ENCODE measurements at regions not wholly inside any gene's neighbourhood (a gene's known extent, or its start where the extent isn't known, plus 50 kb on each side); places are given as distances from the start of the nearest gene placed in this dataset.
"Not testable (repeated sequence)": the region's sequence is repeated elsewhere in the genome, so short reads cannot be mapped to it uniquely, and the experiment has no call there.

GRCh38 chr20:52029129-52029528 lies 162.4 kb downstream of the ZFP64 start:
- H3K9me3 ChIP-seq (ENCODE audit: control insufficient read depth, low read length); H3K27me3 ChIP-seq (ENCODE audit: control insufficient read depth, insufficient read depth, low read length); H3K9ac ChIP-seq (ENCODE audit: low read length); H3K36me3 ChIP-seq (ENCODE audit: control insufficient read depth, insufficient read depth, low read length); H3K4me3 ChIP-seq (ENCODE audit: low read length); H3K4me1 ChIP-seq (ENCODE audit: control insufficient read depth, insufficient read depth, low read length): not testable (repeated sequence)

GRCh38 chr20:52025938-52026337 lies 165.6 kb downstream of the ZFP64 start:
- Histone ChIP-seq H3K27me3 (ENCODE audit: control insufficient read depth, insufficient read depth, low read length) (no peaks in the 10 kb centered on the region), H3K4me1 (ENCODE audit: control insufficient read depth, insufficient read depth, low read length) (no peaks in the 10 kb centered on the region), H3K4me3 (ENCODE audit: low read length) (no peak overlapping the region), H3K36me3 (ENCODE audit: control insufficient read depth, insufficient read depth, low read length) (no peaks in the 10 kb centered on the region), H3K9me3 (ENCODE audit: control insufficient read depth, low read length) (no peaks in the 10 kb centered on the region), H3K9ac (ENCODE audit: low read length) (no peak overlapping the region)

GRCh38 chr20:52019313-52019712 lies 172.3 kb downstream of the ZFP64 start:
- H3K36me3 ChIP-seq (ENCODE audit: control insufficient read depth, insufficient read depth, low read length), result no peaks in the 10 kb centered on the region
- H3K9me3 ChIP-seq (ENCODE audit: control insufficient read depth, low read length), result no peaks in the 10 kb centered on the region
- no peaks in the 10 kb centered on the region for H3K27me3 ChIP-seq (ENCODE audit: control insufficient read depth, insufficient read depth, low read length)
- H3K4me3 ChIP-seq (ENCODE audit: low read length), result no peak overlapping the region
- H3K4me1 ChIP-seq (ENCODE audit: control insufficient read depth, insufficient read depth, low read length), result peaks cover 11% of the 10 kb centered on the region
- no peak overlapping the region for H3K9ac ChIP-seq (ENCODE audit: low read length)

- no peaks in the 10 kb centered on the region for H3K9me3 ChIP-seq (ENCODE audit: control insufficient read depth, low read length)
- H3K4me3 ChIP-seq (ENCODE audit: low read length), result no peak overlapping the region
- H3K9ac ChIP-seq (ENCODE audit: low read length), result no peak overlapping the region
- peaks cover 11% of the 10 kb centered on the region for H3K4me1 ChIP-seq (ENCODE audit: control insufficient read depth, insufficient read depth, low read length)
- H3K36me3 ChIP-seq (ENCODE audit: control insufficient read depth, insufficient read depth, low read length), result no peaks in the 10 kb centered on the region
- H3K27me3 ChIP-seq (ENCODE audit: control insufficient read depth, insufficient read depth, low read length), result no peaks in the 10 kb centered on the region
These were observed 173.8 kb downstream of the ZFP64 start for GRCh38 chr20:52017669-52018317.

GRCh38 chr20:52016022-52016421 lies 175.6 kb downstream of the ZFP64 start:
- Histone ChIP-seq H3K27me3 (ENCODE audit: control insufficient read depth, insufficient read depth, low read length) (no peaks in the 10 kb centered on the region), H3K4me3 (ENCODE audit: low read length) (no peak overlapping the region)

GRCh38 chr20:52015155-52015554 lies 176.4 kb downstream of the ZFP64 start:
- Histone ChIP-seq H3K27me3 (ENCODE audit: control insufficient read depth, insufficient read depth, low read length) (no peaks in the 10 kb centered on the region), H3K9ac (ENCODE audit: low read length) (no peak overlapping the region), H3K4me3 (ENCODE audit: low read length) (no peak overlapping the region), H3K9me3 (ENCODE audit: control insufficient read depth, low read length) (no peaks in the 10 kb centered on the region), H3K36me3 (ENCODE audit: control insufficient read depth, insufficient read depth, low read length) (no peaks in the 10 kb centered on the region), H3K4me1 (ENCODE audit: control insufficient read depth, insufficient read depth, low read length) (peaks cover 11% of the 10 kb centered on the region)

More at GRCh38 chr20:52016022-52016421, 175.6 kb downstream of the ZFP64 start:
- no peaks in the 10 kb centered on the region for H3K36me3 ChIP-seq (ENCODE audit: control insufficient read depth, insufficient read depth, low read length)
- H3K9me3 ChIP-seq (ENCODE audit: control insufficient read depth, low read length), result no peaks in the 10 kb centered on the region
- H3K4me1 ChIP-seq (ENCODE audit: control insufficient read depth, insufficient read depth, low read length), result peaks cover 11% of the 10 kb centered on the region
- H3K9ac ChIP-seq (ENCODE audit: low read length), result no peak overlapping the region

- no peaks in the 10 kb centered on the region for H3K36me3 ChIP-seq (ENCODE audit: control insufficient read depth, insufficient read depth, low read length)
- no peak overlapping the region for H3K9ac ChIP-seq (ENCODE audit: low read length)
- H3K9me3 ChIP-seq (ENCODE audit: control insufficient read depth, low read length), result no peaks in the 10 kb centered on the region
- H3K27me3 ChIP-seq (ENCODE audit: control insufficient read depth, insufficient read depth, low read length), result no peaks in the 10 kb centered on the region
- peaks cover 3% of the 10 kb centered on the region for H3K4me1 ChIP-seq (ENCODE audit: control insufficient read depth, insufficient read depth, low read length)
- no peak overlapping the region for H3K4me3 ChIP-seq (ENCODE audit: low read length)
These were observed 179.5 kb downstream of the ZFP64 start for GRCh38 chr20:52012079-52012478.

- Histone ChIP-seq H3K36me3 (ENCODE audit: control insufficient read depth, insufficient read depth, low read length) (no peaks in the 10 kb centered on the region), H3K9ac (ENCODE audit: low read length) (no peak overlapping the region), H3K4me3 (ENCODE audit: low read length) (no peak overlapping the region), H3K4me1 (ENCODE audit: control insufficient read depth, insufficient read depth, low read length) (no peaks in the 10 kb centered on the region), H3K27me3 (ENCODE audit: control insufficient read depth, insufficient read depth, low read length) (no peaks in the 10 kb centered on the region), H3K9me3 (ENCODE audit: control insufficient read depth, low read length) (no peaks in the 10 kb centered on the region)
These were observed 180.5 kb downstream of the ZFP64 start for GRCh38 chr20:52011093-52011492.

GRCh38 chr20:52010541-52010940 lies 181.0 kb downstream of the ZFP64 start:
- Histone ChIP-seq H3K27me3 (ENCODE audit: control insufficient read depth, insufficient read depth, low read length) (no peaks in the 10 kb centered on the region), H3K36me3 (ENCODE audit: control insufficient read depth, insufficient read depth, low read length) (no peaks in the 10 kb centered on the region), H3K9me3 (ENCODE audit: control insufficient read depth, low read length) (no peaks in the 10 kb centered on the region), H3K4me3 (ENCODE audit: low read length) (no peak overlapping the region), H3K9ac (ENCODE audit: low read length) (no peak overlapping the region), H3K4me1 (ENCODE audit: control insufficient read depth, insufficient read depth, low read length) (no peaks in the 10 kb centered on the region)

GRCh38 chr20:52008874-52009273 lies 182.7 kb downstream of the ZFP64 start:
- H3K36me3 ChIP-seq (ENCODE audit: control insufficient read depth, insufficient read depth, low read length), result no peaks in the 10 kb centered on the region
- no peak overlapping the region for H3K4me3 ChIP-seq (ENCODE audit: low read length)
- no peak overlapping the region for H3K9ac ChIP-seq (ENCODE audit: low read length)
- no peaks in the 10 kb centered on the region for H3K9me3 ChIP-seq (ENCODE audit: control insufficient read depth, low read length)
- no peaks in the 10 kb centered on the region for H3K4me1 ChIP-seq (ENCODE audit: control insufficient read depth, insufficient read depth, low read length)
- H3K27me3 ChIP-seq (ENCODE audit: control insufficient read depth, insufficient read depth, low read length), result no peaks in the 10 kb centered on the region

GRCh38 chr20:52004715-52005114 lies 186.9 kb downstream of the ZFP64 start:
- H3K4me1 ChIP-seq (ENCODE audit: control insufficient read depth, insufficient read depth, low read length), result no peaks in the 10 kb centered on the region
- H3K9ac ChIP-seq (ENCODE audit: low read length), result no peak overlapping the region
- no peaks in the 10 kb centered on the region for H3K9me3 ChIP-seq (ENCODE audit: control insufficient read depth, low read length)
- H3K4me3 ChIP-seq (ENCODE audit: low read length), result no peak overlapping the region
- no peaks in the 10 kb centered on the region for H3K36me3 ChIP-seq (ENCODE audit: control insufficient read depth, insufficient read depth, low read length)
- no peaks in the 10 kb centered on the region for H3K27me3 ChIP-seq (ENCODE audit: control insufficient read depth, insufficient read depth, low read length)

GRCh38 chr20:52004018-52004417 lies 187.6 kb downstream of the ZFP64 start:
- Histone ChIP-seq H3K9me3 (ENCODE audit: control insufficient read depth, low read length) (no peaks in the 10 kb centered on the region), H3K4me3 (ENCODE audit: low read length) (no peak overlapping the region), H3K27me3 (ENCODE audit: control insufficient read depth, insufficient read depth, low read length) (no peaks in the 10 kb centered on the region), H3K36me3 (ENCODE audit: control insufficient read depth, insufficient read depth, low read length) (no peaks in the 10 kb centered on the region), H3K9ac (ENCODE audit: low read length) (no peak overlapping the region), H3K4me1 (ENCODE audit: control insufficient read depth, insufficient read depth, low read length) (no peaks in the 10 kb centered on the region)

- Histone ChIP-seq H3K9ac (ENCODE audit: low read length) (no peak overlapping the region), H3K27me3 (ENCODE audit: control insufficient read depth, insufficient read depth, low read length) (no peaks in the 10 kb centered on the region), H3K4me1 (ENCODE audit: control insufficient read depth, insufficient read depth, low read length) (no peaks in the 10 kb centered on the region), H3K4me3 (ENCODE audit: low read length) (no peak overlapping the region), H3K9me3 (ENCODE audit: control insufficient read depth, low read length) (no peaks in the 10 kb centered on the region), H3K36me3 (ENCODE audit: control insufficient read depth, insufficient read depth, low read length) (no peaks in the 10 kb centered on the region)
These were observed 188.2 kb downstream of the ZFP64 start for GRCh38 chr20:52003415-52003814.

All from mucosa of stomach (tissue), 1 donor.